Kidney (tissue), 13 donors: ENCODE measurements at regions not wholly inside any gene's neighbourhood (a gene's known extent, or its start where the extent isn't known, plus 50 kb on each side); places are given as distances from the start of the nearest gene placed in this dataset.

Experiments
- DNase-seq, 5 donors: peaks; one replicate each; pipeline ENCODE4 v3.0.0-alpha.2; 2013 to 2020
- FAIRE-seq: peaks from 2 replicates; lab custom pipeline; 2012; peaks lifted over from hg19 to GRCh38; lab: Jason Lieb, UNC
- H3K27ac ChIP-seq, 2 donors: one replicate each; pipeline ENCODE4 v1.7.0; 2013; ENCODE audit warnings: low read depth in 2 of 2, low read length in 2 of 2, inconsistent platforms in 1 of 2
- H3K27me3 ChIP-seq: one replicate; pipeline ENCODE4 v1.7.1; 2013; ENCODE audit warnings: low read length, inconsistent platforms; ENCODE audit not compliant: control insufficient read depth, insufficient read depth
- H3K36me3 ChIP-seq, 3 donors: one replicate each; pipeline versions ENCODE4 v1.7.0 to v1.7.1; 2013; ENCODE audit warnings: low read length in 3 of 3, control low read depth in 1 of 3, inconsistent platforms in 1 of 3; ENCODE audit not compliant: insufficient read depth in 3 of 3, control insufficient read depth in 2 of 3
- H3K4me1 ChIP-seq, 3 donors: one replicate each; pipeline versions ENCODE4 v1.7.0 to v1.7.1; 2013; ENCODE audit warnings: low read length in 3 of 3, inconsistent platforms in 1 of 3, low read depth in 1 of 3; ENCODE audit not compliant: control insufficient read depth in 2 of 3, insufficient read depth in 2 of 3
- H3K4me3 ChIP-seq, 3 donors: one replicate each; pipeline versions ENCODE4 v1.7.0 to v1.8.1; 2013; ENCODE audit warnings: low read length in 3 of 3, control low read depth in 1 of 3, inconsistent platforms in 1 of 3
- H3K9ac ChIP-seq, 3 donors: one replicate each; pipeline versions ENCODE4 v1.7.0 to v1.7.1; 2013; ENCODE audit warnings: low read length in 3 of 3, control low read depth in 1 of 3, inconsistent platforms in 1 of 3
- H3K9me3 ChIP-seq, 3 donors: one replicate each; pipeline versions ENCODE4 v1.7.0 to v1.7.1; 2013; ENCODE audit warnings: low read length in 3 of 3, control low read depth in 1 of 3, inconsistent platforms in 1 of 3; ENCODE audit not compliant: control insufficient read depth in 2 of 3, insufficient read depth in 1 of 3
- intact Hi-C: fragments of 100-400 bp; cut with DNase I; formaldehyde crosslinking; loops from one replicate; pipeline ENCODE4 v1.11.1; 2022
- TF ChIP-seq, protein P1 (sequence below): IDR thresholded peaks from 3 replicates; pipeline ENCODE4 v1.5.1; 2012; ENCODE audit warnings: mild to moderate bottlenecking, moderate library complexity, borderline replicate concordance; ENCODE audit not compliant: insufficient read depth; ENCODE audit errors: extremely low read depth
- donor health status: control.
- donor health status: control.
- donor health status: control.
- donor health status: control.
- donor health status: control.
- donor health status: DM: yes; HTN: yes; CAD: no.
- donor health status: Normal renal cell carcinoma (clear cell type).

DNA sequence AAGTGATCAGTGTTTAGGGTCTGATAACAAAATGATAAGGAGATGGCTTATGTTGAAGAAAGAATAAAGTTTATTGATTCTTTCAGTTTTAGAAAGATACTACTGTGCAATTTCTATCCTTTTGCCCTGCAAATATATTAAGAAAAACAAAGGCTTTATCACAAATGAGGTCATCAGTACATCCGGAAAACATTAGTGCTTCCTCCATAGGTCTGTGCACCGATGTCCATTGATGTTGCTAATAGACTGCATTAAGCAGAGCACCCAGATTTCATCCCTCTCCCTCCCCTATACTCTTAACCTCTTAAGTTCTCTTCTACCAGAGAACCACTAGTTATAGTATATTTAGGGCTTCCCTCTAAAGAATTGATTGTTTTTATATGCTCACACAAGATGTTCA, 53.7 kb upstream of the HHIP start:
- DNase-seq (no peak), FAIRE-seq (no peak)
- Histone ChIP-seq H3K27ac (no peak overlapping the region), H3K4me1 (no peaks in the 10 kb centered on the region), H3K27me3 (no peaks in the 10 kb centered on the region), H3K36me3 (no peaks in the 10 kb centered on the region), H3K9me3 (no peaks in the 10 kb centered on the region), H3K9ac (no peak overlapping the region), H3K4me3 (no peak overlapping the region)
- TF ChIP-seq, protein P1, sequence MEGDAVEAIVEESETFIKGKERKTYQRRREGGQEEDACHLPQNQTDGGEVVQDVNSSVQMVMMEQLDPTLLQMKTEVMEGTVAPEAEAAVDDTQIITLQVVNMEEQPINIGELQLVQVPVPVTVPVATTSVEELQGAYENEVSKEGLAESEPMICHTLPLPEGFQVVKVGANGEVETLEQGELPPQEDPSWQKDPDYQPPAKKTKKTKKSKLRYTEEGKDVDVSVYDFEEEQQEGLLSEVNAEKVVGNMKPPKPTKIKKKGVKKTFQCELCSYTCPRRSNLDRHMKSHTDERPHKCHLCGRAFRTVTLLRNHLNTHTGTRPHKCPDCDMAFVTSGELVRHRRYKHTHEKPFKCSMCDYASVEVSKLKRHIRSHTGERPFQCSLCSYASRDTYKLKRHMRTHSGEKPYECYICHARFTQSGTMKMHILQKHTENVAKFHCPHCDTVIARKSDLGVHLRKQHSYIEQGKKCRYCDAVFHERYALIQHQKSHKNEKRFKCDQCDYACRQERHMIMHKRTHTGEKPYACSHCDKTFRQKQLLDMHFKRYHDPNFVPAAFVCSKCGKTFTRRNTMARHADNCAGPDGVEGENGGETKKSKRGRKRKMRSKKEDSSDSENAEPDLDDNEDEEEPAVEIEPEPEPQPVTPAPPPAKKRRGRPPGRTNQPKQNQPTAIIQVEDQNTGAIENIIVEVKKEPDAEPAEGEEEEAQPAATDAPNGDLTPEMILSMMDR = no peak
- intact Hi-C loops = no loop called here

DNA sequence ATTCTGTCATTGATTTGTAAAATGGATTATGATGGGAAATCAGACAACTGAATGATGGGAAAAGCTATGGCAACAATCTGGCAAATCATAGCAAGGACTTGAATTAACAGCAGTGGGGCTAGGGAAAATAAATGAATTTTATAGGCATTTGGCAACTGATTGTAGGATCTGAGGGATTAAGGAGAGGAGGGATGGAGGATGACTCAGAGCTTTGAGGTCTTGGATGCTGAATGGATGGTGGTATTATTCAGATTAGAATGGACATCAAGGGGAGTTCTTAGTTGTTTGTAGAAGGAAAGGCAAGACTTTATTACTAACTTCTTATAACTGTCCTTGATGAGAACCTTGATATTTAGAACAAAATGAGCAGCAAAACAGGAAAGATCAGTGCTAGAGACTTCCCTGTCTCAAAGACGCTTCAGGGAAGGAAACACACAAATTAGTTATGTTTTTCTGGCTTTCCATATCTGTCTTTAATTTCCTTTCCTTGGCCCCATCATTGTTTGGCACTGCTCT, 51.4 kb upstream of the HHIP start:
- no peaks in the 10 kb centered on the region for H3K9me3 ChIP-seq
- no peak for DNase-seq

DNA sequence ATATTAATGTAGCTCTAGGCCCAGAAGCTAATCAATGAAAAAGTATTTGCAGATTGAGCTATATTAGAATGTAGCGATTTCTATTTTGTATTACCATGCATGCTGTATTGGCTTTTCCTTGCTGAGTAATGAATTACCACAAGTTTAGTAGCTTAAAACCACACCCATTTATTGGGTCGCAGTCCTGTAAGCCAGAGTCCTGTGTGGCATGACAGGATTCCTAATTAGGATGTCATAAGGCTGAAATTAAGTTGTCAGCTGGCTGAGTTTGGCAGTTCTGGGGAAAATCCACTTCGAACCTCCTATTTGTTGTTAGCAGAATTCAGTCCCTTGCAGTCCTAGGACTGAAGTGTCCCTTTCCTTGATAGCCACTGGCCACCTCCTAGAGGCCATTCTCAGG, 50.3 kb upstream of the HHIP start:
- FAIRE-seq = no peak
- H3K4me3 ChIP-seq = no peak overlapping the region
- TF ChIP-seq, protein P1 = no peak
- DNase-seq = no peak
- H3K36me3 ChIP-seq = no peaks in the 10 kb centered on the region
- H3K27me3 ChIP-seq = no peaks in the 10 kb centered on the region
- intact Hi-C loops = no loop called here
- H3K27ac ChIP-seq = no peak overlapping the region
- no peaks in the 10 kb centered on the region for H3K9me3 ChIP-seq
- H3K9ac ChIP-seq = no peak overlapping the region
- H3K4me1 ChIP-seq = no peaks in the 10 kb centered on the region

More for the DNA sequence above, 51.4 kb upstream of the HHIP start:
- Histone ChIP-seq H3K36me3 (no peaks in the 10 kb centered on the region), H3K27me3 (no peaks in the 10 kb centered on the region), H3K4me3 (no peak overlapping the region), H3K9ac (no peak overlapping the region), H3K4me1 (no peaks in the 10 kb centered on the region), H3K27ac (no peak overlapping the region)
- no peak for FAIRE-seq
- intact Hi-C loops = no loop called here
- TF ChIP-seq, protein P1 = no peak
